OCI-LY3 (cell line): ENCODE measurements at regions not wholly inside any gene's neighbourhood (a gene's known extent, or its start where the extent isn't known, plus 50 kb on each side); places are given as distances from the start of the nearest gene placed in this dataset.

Experiments
- EZH2phosphoT487 ChIP-seq: fragments of 200-600 bp; shearing (Covaris generic); IDR thresholded peaks from 2 replicates; pipeline ENCODE4 v1.6.1; 2018; ENCODE audit warnings: antibody characterized with exemption, mixed run types, low read depth
- TF ChIP-seq, protein P1 (sequence below): fragments of 200-600, 300-600 bp; sonication (generic); IDR thresholded peaks from 2 replicates; pipeline ENCODE4 v1.5.1; 2014; ENCODE audit warnings: antibody characterized with exemption, low read length, low read depth

DNA sequence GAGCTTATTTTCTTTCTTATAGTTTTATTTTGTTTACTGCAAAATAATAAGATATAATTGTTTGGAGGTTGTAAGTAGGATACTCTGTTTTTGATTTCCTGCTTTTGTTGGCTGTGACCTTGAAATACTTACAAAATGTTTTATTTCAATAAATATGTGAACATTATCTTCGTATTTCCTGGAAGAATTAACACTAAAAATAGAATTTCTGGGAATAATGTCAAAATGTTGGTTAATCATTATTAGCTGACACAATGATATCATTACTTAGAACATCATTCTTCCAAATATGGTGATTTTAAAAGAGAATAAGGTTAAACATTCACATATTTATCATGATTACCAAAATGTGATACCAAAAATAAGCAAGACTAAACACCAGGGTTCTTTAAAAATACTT lies 1148.6 kb upstream of the PRR20A start:
- TF ChIP-seq, protein P1, sequence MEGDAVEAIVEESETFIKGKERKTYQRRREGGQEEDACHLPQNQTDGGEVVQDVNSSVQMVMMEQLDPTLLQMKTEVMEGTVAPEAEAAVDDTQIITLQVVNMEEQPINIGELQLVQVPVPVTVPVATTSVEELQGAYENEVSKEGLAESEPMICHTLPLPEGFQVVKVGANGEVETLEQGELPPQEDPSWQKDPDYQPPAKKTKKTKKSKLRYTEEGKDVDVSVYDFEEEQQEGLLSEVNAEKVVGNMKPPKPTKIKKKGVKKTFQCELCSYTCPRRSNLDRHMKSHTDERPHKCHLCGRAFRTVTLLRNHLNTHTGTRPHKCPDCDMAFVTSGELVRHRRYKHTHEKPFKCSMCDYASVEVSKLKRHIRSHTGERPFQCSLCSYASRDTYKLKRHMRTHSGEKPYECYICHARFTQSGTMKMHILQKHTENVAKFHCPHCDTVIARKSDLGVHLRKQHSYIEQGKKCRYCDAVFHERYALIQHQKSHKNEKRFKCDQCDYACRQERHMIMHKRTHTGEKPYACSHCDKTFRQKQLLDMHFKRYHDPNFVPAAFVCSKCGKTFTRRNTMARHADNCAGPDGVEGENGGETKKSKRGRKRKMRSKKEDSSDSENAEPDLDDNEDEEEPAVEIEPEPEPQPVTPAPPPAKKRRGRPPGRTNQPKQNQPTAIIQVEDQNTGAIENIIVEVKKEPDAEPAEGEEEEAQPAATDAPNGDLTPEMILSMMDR = no peak
- no peak for TF ChIP-seq EZH2phosphoT487
